Large intestine (tissue), 3 donors: ENCODE measurements at regions not wholly inside any gene's neighbourhood (a gene's known extent, or its start where the extent isn't known, plus 50 kb on each side); places are given as distances from the start of the nearest gene placed in this dataset.

ENCODE experiments used
- DNase-seq, 2 donors: peaks; one replicate each; pipeline versions ENCODE4 v3.0.0 to v3.0.0-alpha.2; 2013
- H3K27ac ChIP-seq: one replicate; pipeline ENCODE4 v1.5.1; 2013; ENCODE audit warnings: low read length
- H3K27me3 ChIP-seq: 2 replicates; pipeline ENCODE4 v1.6.1; 2013; ENCODE audit warnings: low read length; ENCODE audit not compliant: control insufficient read depth, insufficient read depth
- H3K36me3 ChIP-seq: 2 replicates; pipeline ENCODE4 v1.6.1; 2013; ENCODE audit warnings: low read length; ENCODE audit not compliant: control insufficient read depth, insufficient read depth
- H3K4me1 ChIP-seq: one replicate; pipeline ENCODE4 v1.6.1; 2013; ENCODE audit warnings: low read length; ENCODE audit not compliant: control insufficient read depth, insufficient read depth
- H3K4me3 ChIP-seq: one replicate; pipeline ENCODE4 v1.5.1; 2013; ENCODE audit warnings: low read length
- H3K9me3 ChIP-seq: one replicate; pipeline ENCODE4 v1.6.1; 2013; ENCODE audit warnings: mild to moderate bottlenecking, low read depth, low read length, moderate library complexity; ENCODE audit not compliant: control insufficient read depth
- WGBS: methylation state at CpG from one replicate; pipeline ENCODE4 v1.1.5; 2013; ENCODE audit warnings: low lambda C conversion rate; ENCODE audit not compliant: insufficient coverage; 5-methylcytosine and 5-hydroxymethylcytosine counted together

DNA sequence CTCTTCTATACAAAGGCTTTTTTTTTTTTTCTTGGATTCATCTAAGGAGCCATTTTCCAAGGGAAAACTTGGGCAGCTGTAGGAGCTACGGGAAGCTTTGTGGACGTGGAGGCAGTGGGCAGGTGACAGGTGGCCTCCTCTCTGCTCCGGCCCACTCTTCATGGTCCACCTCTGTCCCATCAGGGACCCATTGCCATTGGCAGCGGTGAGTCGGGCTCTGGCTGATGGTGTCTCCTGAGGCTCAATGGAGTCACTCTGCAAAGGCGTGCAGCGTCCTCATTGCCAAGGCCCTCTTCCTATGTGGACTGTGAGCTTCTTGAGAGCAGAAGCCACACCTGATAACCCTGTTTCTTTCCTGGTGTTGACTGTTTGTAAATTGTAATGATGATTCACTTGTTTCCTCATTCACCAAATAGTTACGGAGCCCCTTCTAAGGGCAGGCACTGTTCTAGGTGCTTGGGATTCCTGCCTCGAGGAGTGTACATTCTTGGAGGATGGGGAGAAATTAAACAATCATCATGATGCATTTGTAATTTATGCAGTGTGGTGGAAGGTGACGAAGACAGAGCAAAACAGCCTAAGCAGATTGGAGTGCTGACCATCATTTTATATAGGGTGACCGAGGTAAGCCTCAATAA, 240.3 kb upstream of the HS6ST1 start:
- Histone ChIP-seq H3K36me3 (no peaks in the 10 kb centered on the region), H3K27me3 (no peaks in the 10 kb centered on the region), H3K4me3 (no peak overlapping the region), H3K9me3 (no peaks in the 10 kb centered on the region), H3K27ac (no peak overlapping the region), H3K4me1 (peaks cover 6% of the 10 kb centered on the region)
- DNase-seq: no peak
- WGBS: no CpG with 5 or more reads among the region's 11 CpGs

DNA sequence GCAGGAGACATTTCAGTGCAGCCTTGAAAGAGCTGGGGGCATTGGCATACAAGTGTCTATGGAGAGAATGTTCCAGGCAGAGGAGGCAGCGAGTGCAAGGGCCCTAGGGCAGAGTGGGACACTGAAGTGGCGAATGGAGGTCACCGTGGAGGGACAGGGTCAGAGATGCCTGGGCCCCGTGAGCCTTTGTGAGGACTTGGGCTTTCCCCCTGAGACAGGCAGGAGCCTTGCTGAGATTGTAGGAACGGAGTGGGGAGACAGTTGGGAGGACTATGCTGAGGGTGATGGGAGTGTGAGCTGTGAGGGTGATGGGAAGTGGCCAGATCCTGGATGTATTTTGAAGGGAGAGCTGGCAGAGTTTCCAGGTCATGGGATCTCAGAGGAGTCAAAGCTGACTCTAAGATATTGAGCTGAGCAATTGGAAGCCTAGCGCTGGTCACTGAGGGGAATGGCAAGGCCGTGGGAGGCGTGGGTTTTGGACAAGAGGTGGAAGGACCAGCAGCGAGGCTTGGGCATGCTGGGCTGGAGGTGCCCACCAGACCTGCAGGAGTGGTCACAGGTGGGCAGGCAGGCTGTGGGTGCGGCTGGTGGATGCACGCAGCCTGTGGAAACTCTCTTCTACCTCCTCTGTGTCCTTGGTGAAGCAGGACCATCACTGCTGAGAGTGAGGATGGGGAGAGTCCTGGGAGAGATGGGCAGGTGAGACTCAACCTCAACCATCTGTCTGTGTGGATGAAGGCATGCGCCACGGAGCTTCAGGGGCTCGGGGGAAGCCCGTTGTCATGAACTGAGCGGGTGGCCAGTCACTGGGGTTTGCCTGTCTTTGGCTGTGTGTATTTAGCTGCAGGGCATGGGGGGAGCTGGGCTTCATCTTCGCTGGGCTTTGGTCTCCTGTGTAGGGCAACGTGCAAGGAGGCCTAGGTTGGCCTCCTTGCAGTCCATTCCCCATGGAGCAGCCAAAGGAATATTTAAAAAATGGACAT, 241.2 kb upstream of the HS6ST1 start:
- no CpG with 5 or more reads among the region's 18 CpGs for WGBS
- H3K4me3 ChIP-seq: no peak overlapping the region
- no peak for DNase-seq
- H3K4me1 ChIP-seq: peaks cover 6% of the 10 kb centered on the region
- H3K9me3 ChIP-seq: no peaks in the 10 kb centered on the region
- no peaks in the 10 kb centered on the region for H3K27me3 ChIP-seq
- H3K27ac ChIP-seq: no peak overlapping the region
- H3K36me3 ChIP-seq: no peaks in the 10 kb centered on the region

DNA sequence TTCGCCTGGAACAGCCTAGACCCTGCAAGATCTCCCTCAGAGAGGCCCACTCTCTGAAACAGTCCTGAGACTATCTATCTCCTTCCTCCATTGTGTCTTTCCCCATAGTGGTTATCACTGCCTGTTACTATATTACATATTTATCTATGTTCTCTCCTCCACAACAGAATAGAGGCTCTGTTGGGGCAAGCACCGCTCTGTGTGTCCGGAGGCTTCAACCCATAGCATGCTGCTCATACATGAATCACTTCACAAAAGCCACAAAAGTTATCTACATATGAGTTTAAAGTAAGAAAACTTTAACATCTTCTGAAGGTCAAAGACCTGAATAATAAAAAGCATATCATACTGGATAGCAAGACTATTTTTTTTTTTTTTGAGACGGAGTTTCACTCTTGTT, 242.1 kb upstream of the HS6ST1 start:
- no peak for DNase-seq
- Histone ChIP-seq H3K27ac (no peak overlapping the region), H3K27me3 (no peaks in the 10 kb centered on the region), H3K4me1 (peaks cover 6% of the 10 kb centered on the region), H3K9me3 (no peaks in the 10 kb centered on the region), H3K36me3 (no peaks in the 10 kb centered on the region), H3K4me3 (no peak overlapping the region)
- no CpG with 5 or more reads among the region's 4 CpGs for WGBS

DNA sequence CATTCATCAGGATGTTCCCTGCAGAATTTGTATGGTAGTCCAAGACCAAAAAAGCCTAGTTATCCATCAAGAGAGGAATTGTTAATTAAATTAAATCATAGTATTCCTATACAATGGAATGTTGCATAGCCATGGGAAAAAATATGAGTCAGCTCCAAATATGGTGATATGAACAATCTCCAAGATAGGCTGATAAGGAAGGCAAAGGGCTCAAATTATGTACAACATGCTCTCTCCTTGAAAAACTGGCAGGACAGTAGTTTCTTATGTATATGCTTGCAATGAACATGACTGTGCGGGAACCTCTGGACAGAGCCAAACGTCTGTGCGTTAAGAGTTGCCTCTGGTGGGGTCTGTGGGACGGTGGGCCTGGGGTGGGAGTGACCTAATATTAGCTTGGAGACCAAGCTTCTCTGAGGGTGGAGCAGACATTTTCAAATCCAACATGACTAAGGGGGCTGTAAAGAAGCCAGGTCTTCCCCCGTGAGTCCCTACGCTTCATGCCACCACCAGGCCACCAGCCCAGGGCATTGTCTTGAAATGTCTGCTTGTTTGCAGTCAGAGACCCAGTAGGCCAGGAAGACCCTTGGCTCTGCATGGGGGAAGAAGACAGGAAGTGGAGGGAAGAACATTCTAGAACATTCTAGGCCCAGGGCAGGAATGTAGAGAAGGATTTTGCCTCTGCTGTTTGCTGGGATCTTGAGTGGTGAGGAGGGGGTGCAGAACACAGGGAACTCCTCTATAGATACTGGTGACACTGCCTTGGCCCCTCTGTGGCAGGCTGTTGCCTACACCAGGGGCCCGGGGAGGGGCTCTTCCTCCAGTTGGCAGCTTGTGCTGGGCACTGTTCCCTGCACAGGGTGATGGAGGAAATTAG, 244.0 kb upstream of the HS6ST1 start:
- no peaks in the 10 kb centered on the region for H3K9me3 ChIP-seq
- H3K4me3 ChIP-seq: no peak overlapping the region
- WGBS: no CpG with 5 or more reads among the region's 7 CpGs
- H3K36me3 ChIP-seq: no peaks in the 10 kb centered on the region
- no peak overlapping the region for H3K27ac ChIP-seq
- peaks cover 6% of the 10 kb centered on the region for H3K4me1 ChIP-seq
- H3K27me3 ChIP-seq: no peaks in the 10 kb centered on the region
- no peak for DNase-seq

DNA sequence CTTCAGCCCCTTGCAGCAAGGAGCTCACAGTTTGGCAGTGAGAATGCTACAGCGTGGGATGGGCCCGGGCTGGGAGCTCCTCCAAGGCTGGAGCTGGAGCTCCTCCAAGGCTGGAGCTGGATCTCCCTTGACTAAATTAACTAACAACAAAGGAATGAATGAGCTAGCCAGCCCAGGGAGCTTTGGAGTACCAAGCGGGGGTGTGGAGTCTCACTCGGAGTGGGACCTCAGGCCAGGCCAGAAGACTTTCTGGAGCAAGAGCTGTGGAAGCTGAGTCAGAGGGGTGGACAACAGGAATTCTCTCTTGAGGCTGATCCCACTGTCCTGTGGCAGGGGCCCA, 244.7 kb upstream of the HS6ST1 start:
- Histone ChIP-seq H3K27ac (no peak overlapping the region), H3K9me3 (no peaks in the 10 kb centered on the region), H3K36me3 (no peaks in the 10 kb centered on the region), H3K27me3 (no peaks in the 10 kb centered on the region), H3K4me1 (peaks cover 6% of the 10 kb centered on the region), H3K4me3 (no peak overlapping the region)
- no CpG with 5 or more reads among the region's 4 CpGs for WGBS
- DNase-seq: peak; percentile 25 to 31

DNA sequence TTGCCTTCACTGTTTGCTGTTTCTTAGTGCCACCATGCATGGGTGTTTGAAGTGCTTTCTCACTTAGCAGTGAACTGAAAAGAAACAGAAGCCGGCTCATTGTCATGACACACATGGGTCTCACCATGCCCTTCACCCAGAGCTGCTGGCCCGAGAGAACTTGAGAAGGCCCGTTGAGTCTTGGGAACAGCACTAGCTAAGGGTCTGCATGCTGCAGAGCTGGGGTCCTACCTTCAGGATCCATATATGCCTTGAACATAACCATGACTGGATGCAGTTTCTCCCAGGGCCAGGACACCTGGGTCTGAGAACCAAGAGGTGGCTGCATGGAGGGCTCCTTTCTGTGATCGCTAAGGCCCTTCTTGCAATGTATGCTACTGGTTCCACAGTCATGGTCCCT, 245.5 kb upstream of the HS6ST1 start:
- Histone ChIP-seq H3K27ac (no peak overlapping the region), H3K27me3 (no peaks in the 10 kb centered on the region), H3K4me3 (no peak overlapping the region), H3K9me3 (no peaks in the 10 kb centered on the region), H3K4me1 (peaks cover 6% of the 10 kb centered on the region), H3K36me3 (no peaks in the 10 kb centered on the region)
- no peak for DNase-seq
- no CpG with 5 or more reads among the region's 4 CpGs for WGBS

DNA sequence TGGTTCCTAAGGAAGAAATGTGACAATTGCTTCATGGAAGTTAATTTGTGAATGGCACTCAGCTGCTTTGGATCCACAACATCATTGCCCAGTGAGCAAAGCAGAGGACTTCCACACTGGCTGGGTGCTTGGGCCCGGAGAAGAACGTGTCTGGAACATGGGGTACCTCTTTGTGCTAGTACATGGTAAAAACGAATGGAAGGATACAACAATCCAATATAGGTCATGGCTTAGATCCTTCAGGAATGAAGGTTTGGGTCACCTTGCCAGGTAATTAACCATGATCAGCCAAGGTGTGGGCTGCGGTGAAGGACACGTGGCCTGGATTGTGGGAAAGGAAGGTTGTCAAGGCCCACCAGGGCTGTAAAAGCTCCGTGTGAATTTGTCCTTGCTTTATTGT, 245.9 kb upstream of the HS6ST1 start:
- Histone ChIP-seq H3K36me3 (no peaks in the 10 kb centered on the region), H3K27ac (no peak overlapping the region), H3K9me3 (no peaks in the 10 kb centered on the region), H3K4me1 (peaks cover 6% of the 10 kb centered on the region), H3K27me3 (no peaks in the 10 kb centered on the region), H3K4me3 (no peak overlapping the region)
- WGBS: 100% methylated on average over 1 of the region's 6 CpGs
- DNase-seq: no peak

DNA sequence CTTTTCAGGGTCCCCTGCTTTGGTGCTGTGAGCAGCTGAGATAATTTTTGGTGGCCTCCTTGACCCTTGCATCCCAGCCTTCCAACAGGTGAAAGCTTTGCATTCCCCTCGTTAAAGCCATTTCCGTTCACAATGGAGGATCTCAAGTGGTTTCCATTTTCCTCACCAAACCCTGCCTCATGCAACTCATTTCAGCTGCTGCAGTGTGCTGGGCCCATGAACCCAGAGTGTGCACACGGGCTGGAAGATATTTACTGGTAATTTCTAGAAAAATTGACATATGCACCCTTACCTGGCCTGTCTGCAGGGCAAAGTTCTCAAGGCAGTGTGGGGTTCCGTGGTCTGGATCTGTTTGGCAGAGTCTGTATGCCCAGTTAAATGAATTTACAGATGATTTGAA, 246.8 kb upstream of the HS6ST1 start:
- Histone ChIP-seq H3K27me3 (no peaks in the 10 kb centered on the region), H3K27ac (no peak overlapping the region), H3K36me3 (no peaks in the 10 kb centered on the region), H3K4me1 (peaks cover 6% of the 10 kb centered on the region), H3K4me3 (no peak overlapping the region), H3K9me3 (no peaks in the 10 kb centered on the region)
- WGBS: no CpG with 5 or more reads among the region's 4 CpGs
- no peak for DNase-seq

DNA sequence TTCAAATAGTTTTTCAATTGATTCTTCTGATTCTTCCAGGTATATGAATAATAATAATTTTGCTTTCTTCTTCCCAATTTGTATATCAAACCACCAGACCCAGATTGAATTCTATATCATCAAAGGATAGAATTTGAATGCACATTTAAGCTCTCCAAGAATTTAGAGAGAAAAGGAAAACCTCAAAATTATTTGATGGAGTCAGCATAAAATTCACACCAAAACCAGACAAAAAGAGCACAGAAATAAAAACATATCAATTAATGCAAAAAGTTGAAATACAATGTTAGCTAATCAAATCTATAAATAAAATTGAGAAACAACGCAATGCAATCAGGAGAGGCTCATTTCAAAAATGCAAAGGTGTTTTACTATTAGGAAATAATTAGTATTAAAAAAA, 248.0 kb upstream of the HS6ST1 start:
- DNase-seq: no peak
- no CpG with 5 or more reads among the region's 1 CpG for WGBS

DNA sequence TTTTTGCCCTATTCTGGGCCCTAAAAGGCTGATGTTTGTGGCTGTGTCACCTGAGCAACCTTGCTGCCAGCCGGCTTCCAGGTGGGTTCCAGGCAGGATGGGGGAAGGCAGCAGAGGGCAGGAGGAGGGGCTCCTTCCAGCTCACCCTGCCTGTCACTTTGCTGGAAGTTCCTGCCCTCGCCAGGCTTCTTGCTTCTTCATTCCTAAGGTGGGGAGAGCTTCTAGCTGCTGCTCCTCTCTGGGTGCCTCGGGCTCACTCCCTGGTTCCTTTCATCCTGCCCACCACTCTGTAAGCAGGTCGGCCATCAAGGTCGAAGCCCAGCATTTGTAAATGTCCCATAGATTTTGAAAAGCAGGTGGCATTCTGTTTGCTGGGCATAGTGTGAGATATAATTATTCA, 249.4 kb upstream of the HS6ST1 start:
- Histone ChIP-seq H3K36me3 (no peaks in the 10 kb centered on the region), H3K9me3 (no peaks in the 10 kb centered on the region), H3K27ac (no peak overlapping the region), H3K4me3 (no peak overlapping the region), H3K4me1 (peaks cover under 1% of the 10 kb centered on the region), H3K27me3 (no peaks in the 10 kb centered on the region)
- WGBS: no CpG with 5 or more reads among the region's 5 CpGs
- DNase-seq: no peak

More for the DNA sequence above, 248.0 kb upstream of the HS6ST1 start:
- H3K27me3 ChIP-seq: no peaks in the 10 kb centered on the region
- no peaks in the 10 kb centered on the region for H3K36me3 ChIP-seq
- H3K4me3 ChIP-seq: no peak overlapping the region
- no peak overlapping the region for H3K27ac ChIP-seq
- no peaks in the 10 kb centered on the region for H3K9me3 ChIP-seq
- H3K4me1 ChIP-seq: peaks cover 6% of the 10 kb centered on the region
